ENCODE measurements at regions not wholly inside any gene's neighbourhood (a gene's known extent, or its start where the extent isn't known, plus 50 kb on each side); places are given as distances from the start of the nearest gene placed in this dataset.
"Not testable (repeated sequence)": the region's sequence is repeated elsewhere in the genome, so short reads cannot be mapped to it uniquely, and the experiment has no call there.

GRCh38 chr11:96875712-96876111, 485.9 kb downstream of the JRKL start:
- 46 to 51% methylated on average over 4 of the region's 4 CpGs for WGBS, 2 donors
- no peak for TF ChIP-seq POLR2A (IDR thresholded peaks at IDR 0.05)
- TF ChIP-seq, protein P1, sequence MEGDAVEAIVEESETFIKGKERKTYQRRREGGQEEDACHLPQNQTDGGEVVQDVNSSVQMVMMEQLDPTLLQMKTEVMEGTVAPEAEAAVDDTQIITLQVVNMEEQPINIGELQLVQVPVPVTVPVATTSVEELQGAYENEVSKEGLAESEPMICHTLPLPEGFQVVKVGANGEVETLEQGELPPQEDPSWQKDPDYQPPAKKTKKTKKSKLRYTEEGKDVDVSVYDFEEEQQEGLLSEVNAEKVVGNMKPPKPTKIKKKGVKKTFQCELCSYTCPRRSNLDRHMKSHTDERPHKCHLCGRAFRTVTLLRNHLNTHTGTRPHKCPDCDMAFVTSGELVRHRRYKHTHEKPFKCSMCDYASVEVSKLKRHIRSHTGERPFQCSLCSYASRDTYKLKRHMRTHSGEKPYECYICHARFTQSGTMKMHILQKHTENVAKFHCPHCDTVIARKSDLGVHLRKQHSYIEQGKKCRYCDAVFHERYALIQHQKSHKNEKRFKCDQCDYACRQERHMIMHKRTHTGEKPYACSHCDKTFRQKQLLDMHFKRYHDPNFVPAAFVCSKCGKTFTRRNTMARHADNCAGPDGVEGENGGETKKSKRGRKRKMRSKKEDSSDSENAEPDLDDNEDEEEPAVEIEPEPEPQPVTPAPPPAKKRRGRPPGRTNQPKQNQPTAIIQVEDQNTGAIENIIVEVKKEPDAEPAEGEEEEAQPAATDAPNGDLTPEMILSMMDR (IDR thresholded peaks at IDR 0.05), result no peak

GRCh38 chr11:96878299-96879051, 488.7 kb downstream of the JRKL start:
- no peak for DNase-seq
- Histone ChIP-seq H3K9me3 (peaks cover 0 to 10% (median 0%) of the 10 kb centered on the region in 3 donors), H3K4me1 (no peaks in the 10 kb centered on the region), H3K36me3 (no peaks in the 10 kb centered on the region), H3K4me3 (no peak overlapping the region), H3K27me3 (no peaks in the 10 kb centered on the region), H3K27ac (no peak overlapping the region)
- 61 to 74% methylated on average over 2 to 4 of the region's 6 CpGs for WGBS, 2 donors
- TF ChIP-seq POLR2A (IDR thresholded peaks at IDR 0.05), result no peak
- TF ChIP-seq, protein P1 (IDR thresholded peaks at IDR 0.05), result no peak
- intact Hi-C loops (cut with DNase I), result no loop called here

More at GRCh38 chr11:96875712-96876111, 485.9 kb downstream of the JRKL start:
- Histone ChIP-seq H3K4me3 (no peak overlapping the region), H3K27me3 (no peaks in the 10 kb centered on the region), H3K9me3 (peaks cover 0 to 10% (median 0%) of the 10 kb centered on the region in 3 donors), H3K36me3 (no peaks in the 10 kb centered on the region), H3K4me1 (no peaks in the 10 kb centered on the region), H3K27ac (no peak overlapping the region)
- no peak for DNase-seq
- intact Hi-C loops (cut with DNase I), result no loop called here

DNA sequence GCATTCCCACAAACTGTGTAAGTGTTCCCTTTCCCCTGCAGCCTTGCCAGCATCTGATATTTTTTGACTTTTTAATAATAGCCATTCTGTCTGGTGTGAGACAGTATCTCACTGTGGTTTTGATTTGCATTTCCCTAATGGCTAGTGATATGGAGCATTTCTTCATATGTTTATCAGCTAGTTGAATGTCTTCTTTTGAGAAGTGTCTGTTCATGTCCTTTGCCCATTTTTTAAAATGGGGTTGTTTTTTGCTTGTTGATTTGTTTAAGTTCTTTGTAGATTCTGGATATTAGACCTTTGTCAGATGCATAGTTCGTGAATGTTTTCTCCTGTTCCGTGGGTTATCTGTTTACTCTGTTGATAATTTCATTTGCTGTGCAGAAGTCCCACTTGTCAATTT, 492.8 kb downstream of the JRKL start:
- not testable (repeated sequence) for DNase-seq

DNA sequence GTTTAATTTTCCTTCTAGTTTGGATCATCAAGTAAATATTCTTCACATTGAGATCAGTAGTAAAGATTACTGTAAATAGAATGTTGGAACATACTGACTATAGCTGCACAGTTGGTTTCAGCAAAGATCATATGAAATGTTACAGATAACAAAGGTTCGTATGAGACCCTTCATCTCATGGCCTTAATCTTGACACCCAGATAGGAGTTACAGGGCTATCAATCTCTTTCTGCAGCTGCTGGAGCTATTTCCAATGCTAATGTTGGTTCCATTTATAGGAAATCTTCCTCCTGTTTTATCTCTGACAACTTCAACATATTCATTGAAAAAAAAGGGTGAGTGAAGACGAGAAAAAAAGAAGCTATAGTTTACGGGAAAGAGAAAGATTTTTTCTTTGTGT, 495.6 kb downstream of the JRKL start:
- TF ChIP-seq POLR2A (IDR thresholded peaks at IDR 0.05), result no peak
- TF ChIP-seq, protein P1 (IDR thresholded peaks at IDR 0.05), result no peak
- H3K4me1 ChIP-seq, result no peaks in the 10 kb centered on the region
- no peak overlapping the region for H3K27ac ChIP-seq
- no peak for DNase-seq
- H3K36me3 ChIP-seq, result no peaks in the 10 kb centered on the region
- intact Hi-C loops (cut with DNase I), result no loop called here
- no peaks in the 10 kb centered on the region for H3K9me3 ChIP-seq
- H3K27me3 ChIP-seq, result no peaks in the 10 kb centered on the region
- WGBS, 2 donors, result 67 to 71% methylated on average over 3 of the region's 3 CpGs
- no peak overlapping the region for H3K4me3 ChIP-seq

More for the DNA sequence above, 492.8 kb downstream of the JRKL start:
- WGBS, 2 donors, result 77 to 89% methylated on average over 2 of the region's 2 CpGs
- H3K9me3 ChIP-seq, result peaks cover 0 to 10% (median 0%) of the 10 kb centered on the region in 3 donors
- H3K27ac ChIP-seq; H3K36me3 ChIP-seq; H3K27me3 ChIP-seq; intact Hi-C loops (cut with DNase I); H3K4me1 ChIP-seq; H3K4me3 ChIP-seq: not testable (repeated sequence)

DNA sequence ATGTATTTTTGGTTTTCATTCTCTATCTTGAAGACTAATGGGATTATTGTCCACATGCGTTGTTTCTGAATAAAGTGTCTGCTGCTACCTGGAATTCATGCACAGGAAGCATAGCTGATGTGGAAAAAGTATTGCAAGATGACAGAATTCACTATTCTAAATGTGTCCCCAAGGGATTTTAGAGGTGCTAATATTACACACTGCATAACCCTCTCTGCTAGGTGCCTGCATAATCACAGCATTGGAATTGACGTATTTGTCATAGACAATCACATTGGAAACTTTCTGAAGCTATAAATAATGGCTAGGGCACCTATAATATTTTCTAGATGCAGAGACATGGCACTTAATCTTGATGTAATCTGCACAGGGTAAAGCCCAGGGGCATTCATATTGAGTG, 496.1 kb downstream of the JRKL start:
- H3K4me3 ChIP-seq, result no peak overlapping the region
- no peaks in the 10 kb centered on the region for H3K27me3 ChIP-seq
- no peaks in the 10 kb centered on the region for H3K4me1 ChIP-seq
- intact Hi-C loops (cut with DNase I), result no loop called here
- no peak for DNase-seq
- no peaks in the 10 kb centered on the region for H3K9me3 ChIP-seq
- TF ChIP-seq, protein P1 (IDR thresholded peaks at IDR 0.05), result no peak
- TF ChIP-seq POLR2A (IDR thresholded peaks at IDR 0.05), result no peak
- WGBS, 2 donors, result 87 to 91% methylated on average over 2 of the region's 2 CpGs
- H3K36me3 ChIP-seq, result no peaks in the 10 kb centered on the region
- H3K27ac ChIP-seq, result no peak overlapping the region

Data from esophagus squamous epithelium (tissue), 5 donors.